ENCODE measurements at regions not wholly inside any gene's neighbourhood (a gene's known extent, or its start where the extent isn't known, plus 50 kb on each side); places are given as distances from the start of the nearest gene placed in this dataset.
"Not testable (repeated sequence)": the region's sequence is repeated elsewhere in the genome, so short reads cannot be mapped to it uniquely, and the experiment has no call there.

DNA sequence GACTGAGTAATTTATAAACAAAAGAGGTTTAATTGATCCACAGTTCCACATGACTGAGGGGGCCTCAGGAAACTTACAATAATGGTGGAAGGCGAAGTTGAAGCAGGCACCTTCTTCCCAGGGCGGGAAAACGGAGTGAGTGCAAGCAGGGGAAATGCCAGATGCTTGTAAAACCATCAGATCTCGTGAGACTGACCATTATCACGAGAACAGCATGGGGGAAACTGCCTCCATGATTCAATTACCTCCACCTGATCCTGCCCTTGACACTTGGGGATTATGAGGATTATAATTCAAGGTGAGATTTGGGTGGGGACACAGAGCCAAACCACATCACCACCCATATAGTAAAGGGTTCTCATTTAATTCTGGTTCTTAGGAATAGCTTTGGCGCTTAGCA is 219.5 kb upstream of the ATP5MC3 start:
- DNase-seq, result no peak

DNA sequence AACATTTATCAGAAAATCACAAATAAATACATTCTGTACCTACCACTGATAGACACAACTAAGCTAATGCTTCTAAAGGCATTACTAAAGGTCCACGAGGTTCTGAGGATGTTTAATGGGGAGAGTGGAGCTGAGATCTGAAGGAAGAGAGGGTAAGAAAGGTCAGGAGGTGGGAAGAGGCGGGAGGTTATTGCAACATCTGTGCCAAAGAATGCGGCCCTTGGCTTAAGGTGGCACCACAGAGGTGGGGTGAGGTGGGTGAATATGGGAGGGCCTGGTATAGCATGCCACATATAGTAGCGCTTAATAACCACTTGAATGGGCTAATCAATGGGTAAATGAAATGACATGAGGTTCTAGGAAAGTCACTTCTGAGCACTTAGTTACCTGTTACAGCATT is 217.8 kb upstream of the ATP5MC3 start:
- DNase-seq, result no peak

DNA sequence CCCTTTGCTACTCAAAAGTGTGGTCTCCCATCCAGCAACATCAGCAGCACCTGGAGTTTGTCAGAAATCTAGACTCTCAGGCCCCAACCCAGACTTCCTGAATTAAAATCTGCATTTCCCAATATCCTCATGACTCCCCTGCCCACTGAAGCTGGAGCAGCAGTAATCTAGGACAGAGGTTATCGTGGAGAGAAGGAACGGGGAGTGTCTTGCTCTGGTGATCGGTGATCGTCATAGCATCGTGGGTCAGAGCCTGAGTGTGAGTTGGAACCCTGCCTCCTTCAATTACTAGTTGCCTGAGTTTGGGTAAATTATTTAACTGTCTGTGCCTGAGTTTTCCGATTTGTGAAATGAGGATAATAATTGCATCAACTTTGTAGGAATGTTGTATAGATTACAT is 217.3 kb upstream of the ATP5MC3 start:
- no peak for DNase-seq

DNA sequence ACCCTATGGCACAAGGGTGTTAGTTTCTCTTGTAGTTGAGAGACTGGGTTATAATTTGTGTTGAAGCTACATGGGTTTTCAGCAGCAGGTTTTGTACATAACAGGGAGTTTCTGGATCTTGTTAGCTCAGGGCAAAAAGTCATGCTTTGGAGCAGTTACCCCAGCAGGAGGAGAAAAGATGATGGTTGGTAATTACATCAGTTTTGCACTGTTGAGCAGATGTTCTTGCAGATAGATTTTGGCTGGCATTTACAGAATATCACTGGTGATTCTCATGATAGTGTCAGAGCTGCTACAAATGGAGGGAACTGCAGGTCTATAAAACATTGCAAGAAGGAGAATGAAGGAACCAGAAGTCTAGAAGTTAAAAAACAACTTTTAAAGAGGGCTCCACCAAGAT is 215.2 kb upstream of the ATP5MC3 start:
- no peak for DNase-seq

DNA sequence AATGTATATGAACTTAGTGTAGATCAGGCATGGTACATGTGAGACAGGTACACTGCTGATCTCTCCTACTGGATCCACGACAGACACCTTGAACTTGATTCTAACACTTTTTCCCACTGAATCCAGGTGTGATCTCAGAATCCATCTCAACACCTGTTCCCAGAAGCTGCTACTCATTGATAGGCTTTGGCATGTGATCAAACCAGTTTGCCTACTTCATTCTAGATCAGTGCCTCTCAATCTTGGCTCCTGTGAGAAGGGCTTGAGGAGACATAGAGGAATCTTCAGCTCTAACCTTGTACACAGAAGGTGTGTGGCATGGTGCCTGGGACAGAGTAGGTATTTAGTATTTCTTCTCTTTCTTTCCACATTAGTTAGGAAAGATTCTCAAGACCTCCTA is 212.3 kb upstream of the ATP5MC3 start:
- no peak for DNase-seq

DNA sequence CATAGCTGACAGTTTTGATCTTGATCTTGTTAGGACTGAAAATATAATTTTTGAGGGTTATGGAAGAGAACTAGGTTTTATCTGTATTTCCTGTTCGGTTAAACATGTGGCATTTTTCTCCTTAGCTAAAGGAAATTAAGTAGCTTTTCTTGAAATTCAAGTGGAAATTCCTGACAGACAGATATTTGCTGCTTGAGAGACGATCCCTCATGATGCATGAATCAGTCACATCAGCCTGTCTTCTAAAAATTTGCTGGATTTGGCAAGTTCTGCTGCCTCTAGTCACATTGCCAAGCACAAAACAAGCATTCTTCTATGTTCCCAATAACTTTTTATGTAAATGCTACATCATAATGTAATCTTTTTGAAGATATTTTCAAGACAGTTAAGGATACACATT is 201.8 kb upstream of the ATP5MC3 start:
- DNase-seq, result no peak

DNA sequence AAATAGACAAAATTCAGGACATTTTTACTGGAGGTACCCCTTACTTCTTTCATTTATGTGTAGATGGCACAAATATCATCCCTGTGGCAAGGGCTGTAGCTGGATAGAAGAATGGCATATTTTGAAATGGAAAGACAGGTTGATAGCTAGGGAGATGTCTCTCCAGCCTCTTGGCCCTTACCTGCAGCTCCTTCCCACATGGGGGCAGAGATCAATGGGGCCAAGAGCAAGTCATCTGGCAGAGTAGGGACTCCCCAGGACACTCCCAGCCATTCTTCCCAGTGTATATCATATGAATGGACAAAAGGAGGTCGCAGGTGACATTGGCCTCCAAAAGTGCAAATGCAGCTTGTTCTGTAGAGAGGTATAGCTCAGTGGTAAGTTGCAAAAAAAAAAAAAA is 192.2 kb upstream of the ATP5MC3 start:
- DNase-seq, result no peak

DNA sequence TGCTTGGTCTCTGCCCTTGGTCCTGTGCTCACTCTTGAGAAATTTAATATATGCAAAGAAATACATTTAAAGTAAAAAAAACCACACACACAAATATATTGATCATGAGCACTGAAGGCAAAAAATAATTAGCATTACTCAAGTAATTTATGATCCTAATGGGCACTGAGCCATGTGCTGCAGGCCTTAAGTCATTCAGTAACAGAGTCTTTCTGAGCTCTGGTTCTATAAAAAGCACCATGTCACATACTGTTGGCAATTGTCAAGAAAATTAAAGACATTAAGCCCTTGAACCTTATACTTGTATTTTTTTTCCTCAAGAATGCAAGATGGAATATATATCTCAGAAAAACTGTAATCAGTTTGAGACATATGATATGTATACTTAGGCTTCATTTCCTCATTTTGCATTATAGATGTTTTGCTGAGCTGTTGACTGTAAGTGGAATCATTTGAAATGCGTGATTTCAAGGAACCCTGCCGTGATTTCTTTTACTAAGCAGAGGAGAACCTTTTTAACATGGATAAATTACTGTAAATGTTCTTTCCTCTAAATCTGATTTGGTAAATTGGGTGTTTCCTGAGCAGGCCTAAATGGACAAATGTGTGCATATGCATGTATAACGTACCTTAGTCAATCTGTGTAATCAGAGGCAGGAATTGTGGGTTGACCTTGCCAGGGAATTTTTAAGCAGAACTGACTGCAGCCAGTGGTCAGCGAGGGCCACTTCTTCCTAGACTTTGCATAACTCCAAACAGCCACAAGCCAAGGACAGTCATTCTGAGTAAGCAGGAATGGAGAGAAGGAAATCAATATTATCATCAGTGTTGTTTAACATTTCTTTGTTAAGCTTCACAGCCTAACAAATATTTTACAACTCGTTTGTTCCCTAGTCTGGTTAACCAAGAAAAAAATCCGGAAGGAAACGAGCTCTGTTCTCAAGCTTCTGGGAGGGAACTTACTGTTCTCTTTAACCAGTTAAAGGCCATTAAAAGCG is 191.5 kb upstream of the ATP5MC3 start:
- DNase-seq, result no peak

DNA sequence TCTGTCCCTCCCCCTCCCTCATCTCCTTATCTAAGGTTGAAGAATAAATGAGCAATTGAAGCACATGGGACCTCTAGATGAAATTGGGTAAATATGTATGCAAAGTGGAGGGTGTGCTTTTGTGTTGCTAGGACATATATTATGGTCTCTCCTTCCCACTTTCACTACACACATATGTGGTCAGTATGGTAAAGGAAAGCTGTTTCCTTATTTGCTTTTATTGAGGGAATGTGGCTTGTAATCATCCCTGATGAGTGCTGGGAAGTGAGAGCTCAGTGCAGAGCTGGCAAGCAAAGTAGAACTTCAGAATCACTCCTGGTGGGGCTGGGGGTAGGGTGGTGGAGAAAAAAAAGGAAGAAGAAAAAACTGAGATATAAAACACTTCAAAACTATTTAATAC is 189.9 kb upstream of the ATP5MC3 start:
- DNase-seq, result no peak

DNA sequence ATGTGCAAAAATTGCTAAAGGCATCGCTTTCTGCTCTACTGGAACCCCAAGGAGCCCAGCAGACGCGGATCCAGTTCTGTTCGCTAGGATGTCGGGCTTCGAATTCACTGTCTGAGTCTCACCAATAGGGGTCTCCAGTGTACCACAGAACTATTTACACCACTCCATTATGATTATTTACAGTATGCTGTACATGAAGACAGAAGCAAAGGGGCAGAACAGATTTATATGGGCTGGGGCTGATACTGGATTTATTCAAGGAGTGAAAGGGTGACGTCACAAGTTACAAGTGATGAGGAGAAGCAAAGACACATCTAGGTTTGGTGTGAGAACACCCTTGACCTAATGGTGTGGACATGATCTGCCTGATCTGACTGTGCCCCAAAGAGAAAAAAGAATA is 185.3 kb upstream of the ATP5MC3 start:
- DNase-seq, result peak; percentile 57

DNA sequence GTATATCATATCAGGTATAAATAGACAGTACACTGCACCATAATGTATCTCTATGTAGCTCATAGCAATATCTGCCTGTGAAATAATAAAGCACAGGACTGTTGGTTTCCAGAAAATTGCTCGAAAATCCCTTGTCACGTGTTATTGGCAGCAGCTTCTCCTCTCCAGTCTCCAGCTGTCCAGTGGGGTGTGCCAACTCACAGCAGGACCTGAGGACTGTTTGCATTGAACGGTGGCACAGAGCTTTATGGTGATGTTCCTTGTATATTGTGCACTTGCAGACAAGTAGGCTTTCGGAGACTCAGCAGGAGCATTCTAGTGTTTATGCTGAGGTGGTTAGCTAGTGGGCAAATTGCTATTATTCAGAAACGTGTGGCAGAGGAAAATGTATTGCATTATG is 182.2 kb upstream of the ATP5MC3 start:
- DNase-seq, result no peak

DNA sequence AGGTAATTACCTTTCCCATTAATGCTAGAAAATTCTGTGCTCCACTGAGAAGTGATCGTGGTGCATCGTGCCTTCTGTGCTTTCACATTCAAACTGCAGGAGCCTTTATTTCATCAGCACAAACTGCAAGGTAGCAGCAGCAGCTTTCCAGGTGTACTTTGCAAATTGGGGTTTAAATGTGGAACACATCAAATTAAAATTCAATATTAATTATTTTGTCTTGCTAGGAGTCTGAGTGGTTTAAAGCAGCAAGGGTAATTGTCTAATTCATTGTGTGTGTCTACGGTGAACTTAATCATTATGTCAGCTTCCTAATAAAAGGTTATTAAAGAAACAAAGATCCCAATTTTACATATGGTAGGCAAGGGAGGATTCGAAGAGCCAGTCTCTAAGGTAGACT is 180.8 kb upstream of the ATP5MC3 start:
- DNase-seq, result no peak

DNA sequence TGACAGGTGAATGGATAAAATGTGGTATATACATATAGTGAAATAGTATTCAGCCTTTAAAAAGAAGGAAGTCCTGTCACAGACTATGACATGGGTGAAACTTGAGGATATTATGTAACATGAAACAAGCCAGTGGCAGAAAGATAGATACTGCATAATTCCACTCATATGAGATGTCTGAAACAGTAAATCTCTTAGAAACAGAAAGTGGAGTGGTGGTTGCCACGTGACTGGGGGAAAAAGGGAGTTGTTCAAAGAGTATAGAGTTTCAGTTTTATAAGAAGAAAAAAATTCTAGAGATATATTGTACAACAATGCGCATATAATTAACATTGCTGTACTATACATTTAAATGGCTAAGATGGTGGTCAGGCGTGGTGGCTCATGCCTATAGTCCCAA is 178.2 kb upstream of the ATP5MC3 start:
- DNase-seq, result no peak

DNA sequence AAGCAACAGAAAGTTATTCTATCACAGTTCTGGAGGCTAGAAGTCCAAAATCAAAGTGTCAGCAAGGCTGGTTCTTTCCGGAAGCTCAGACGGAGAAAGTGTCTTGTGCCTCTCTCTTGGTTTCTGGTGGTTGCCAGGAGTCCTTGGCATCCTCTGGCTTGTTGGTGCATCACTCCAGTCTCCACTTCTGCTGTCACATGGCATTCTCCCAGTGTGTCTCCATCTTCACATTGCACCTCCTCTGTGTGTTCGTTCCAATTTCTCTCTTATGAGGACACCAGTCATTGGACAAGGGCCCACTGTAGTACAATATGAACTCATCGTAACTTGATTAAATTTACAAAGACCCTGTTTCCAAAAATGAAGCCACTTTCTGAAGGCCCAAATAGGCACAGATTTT is 175.4 kb upstream of the ATP5MC3 start:
- DNase-seq, result no peak

DNA sequence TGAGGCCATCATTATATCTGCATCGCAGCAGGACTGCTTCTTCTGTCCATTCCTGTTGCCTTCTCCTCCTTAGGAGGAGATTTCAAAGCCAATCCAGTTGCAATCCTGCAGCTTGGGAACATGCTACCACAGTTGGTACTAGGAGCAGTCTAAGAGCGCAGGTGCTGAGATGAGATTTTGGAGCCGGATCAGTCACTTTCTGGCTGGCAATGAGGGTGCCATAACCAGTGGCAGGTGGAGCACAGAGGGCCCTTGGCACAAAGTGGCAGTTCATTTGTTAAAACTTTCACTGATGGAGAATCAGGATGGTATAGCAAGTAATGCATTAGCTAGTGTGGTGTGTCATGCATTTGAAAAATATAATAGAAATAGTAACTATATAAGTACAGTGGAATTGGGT is 173.7 kb upstream of the ATP5MC3 start:
- DNase-seq, result no peak

DNA sequence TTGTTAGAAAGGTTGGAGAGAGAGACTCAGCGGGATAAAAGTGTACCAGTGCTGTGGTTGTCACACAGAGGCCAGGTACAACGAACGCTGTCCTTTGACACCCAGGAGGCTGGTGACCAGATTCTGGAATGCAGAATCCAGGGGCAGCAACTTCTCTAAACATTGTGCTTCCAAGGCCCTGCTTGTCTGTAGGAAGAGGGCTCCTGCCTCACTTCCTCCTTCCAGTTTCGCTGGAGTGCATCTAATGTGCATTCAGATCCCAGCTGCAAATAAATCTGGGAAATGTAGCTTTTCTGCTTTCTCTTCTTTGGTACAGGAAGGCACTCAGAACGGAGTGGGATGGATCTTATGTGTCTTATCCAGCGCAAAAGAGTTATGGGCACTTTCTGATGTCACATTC is 171.8 kb upstream of the ATP5MC3 start:
- no peak for DNase-seq

DNA sequence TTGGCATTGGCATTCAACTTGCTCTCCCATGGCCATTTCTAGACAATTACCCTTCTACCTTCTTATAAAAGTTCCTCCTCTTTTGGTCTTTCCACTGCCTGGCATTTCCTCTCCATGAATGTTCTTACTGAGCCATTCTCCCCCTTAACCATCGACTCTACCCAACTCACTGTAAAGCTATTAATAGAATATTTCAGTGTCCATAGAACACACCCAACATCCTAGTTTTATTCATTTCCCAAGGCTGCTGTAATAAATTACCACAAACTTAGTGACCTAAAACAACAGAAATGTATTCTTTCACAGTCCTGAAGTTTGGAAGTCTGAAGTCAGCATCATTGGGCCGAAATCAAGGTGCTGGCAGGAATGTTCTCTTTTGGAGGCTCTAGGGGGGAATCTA is 170.0 kb upstream of the ATP5MC3 start:
- no peak for DNase-seq

DNA sequence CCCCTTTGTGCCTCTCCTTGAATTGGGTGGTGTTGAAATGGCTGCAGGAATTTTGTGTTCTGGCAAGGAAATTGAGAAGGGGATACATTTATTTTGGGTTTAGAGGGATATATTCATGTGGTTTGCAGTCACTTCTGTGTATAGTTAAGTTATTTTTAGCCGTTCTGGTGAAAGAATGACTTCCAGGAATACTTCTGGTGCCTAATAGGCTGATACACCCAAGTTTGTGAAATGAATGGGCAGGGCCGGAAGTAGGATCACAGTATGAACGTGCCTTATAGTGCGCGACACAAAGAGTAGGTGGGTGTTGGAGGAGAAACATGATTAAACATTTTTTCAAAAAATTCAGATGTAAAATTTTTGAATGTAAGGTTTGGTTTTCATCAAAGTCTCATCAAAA is 168.6 kb upstream of the ATP5MC3 start:
- DNase-seq, result no peak

DNA sequence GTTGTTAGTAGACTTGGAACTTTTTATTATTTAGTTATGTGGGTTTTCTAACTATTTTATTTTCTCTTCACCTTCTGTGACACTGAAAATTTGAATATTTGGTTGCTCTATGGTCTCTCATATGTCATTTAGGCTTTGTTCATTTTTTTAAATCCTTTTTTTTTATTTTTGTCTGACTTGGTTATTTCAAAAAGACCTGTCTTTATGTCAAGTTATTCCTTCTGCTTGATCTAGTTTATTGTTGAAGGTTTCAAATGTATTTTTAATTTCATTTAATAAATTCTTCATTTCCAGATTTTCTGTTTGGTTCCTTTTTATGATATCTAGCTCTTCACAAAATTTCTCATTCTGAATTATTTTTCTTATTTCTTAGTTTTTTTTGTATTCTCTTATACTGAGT is 160.6 kb upstream of the ATP5MC3 start:
- DNase-seq, result no peak

DNA sequence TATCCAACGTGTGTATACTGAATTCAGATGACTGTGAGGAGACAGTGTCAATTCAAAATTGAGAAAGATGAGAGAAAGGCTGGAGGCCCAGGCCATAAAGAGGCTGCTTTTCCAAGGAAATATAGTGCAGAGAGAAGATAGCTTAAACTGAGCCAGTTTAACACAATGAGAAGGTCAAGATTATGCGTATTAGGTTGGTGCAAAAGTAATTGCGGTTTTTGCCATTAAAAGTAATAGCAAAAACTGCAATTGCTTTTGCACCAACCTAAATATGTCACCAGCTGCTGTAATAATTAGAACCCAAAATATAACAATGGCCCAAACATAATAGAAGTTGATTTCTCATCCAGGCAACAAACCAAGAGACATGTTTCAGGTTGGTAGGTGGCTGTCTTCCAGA is 148.7 kb upstream of the ATP5MC3 start:
- no peak for DNase-seq

DNA sequence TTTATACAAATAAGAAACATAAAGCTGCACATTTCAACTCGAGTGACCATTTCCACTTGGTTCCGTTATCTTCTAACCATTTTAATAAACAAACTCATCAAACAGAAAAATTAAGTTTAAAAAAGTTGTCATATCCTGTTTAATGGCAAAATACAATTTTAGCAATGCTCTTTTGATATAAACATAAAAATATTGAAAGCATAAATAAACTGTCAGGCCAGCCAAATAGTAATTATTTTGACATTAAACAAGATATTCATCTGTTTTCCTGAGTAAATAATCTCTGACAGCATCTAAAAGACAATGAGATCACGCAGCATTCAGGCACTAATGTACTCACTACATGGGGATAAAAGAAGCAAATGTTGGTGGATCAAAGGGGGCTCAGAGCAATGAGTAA is 145.3 kb upstream of the ATP5MC3 start:
- no peak for DNase-seq

DNA sequence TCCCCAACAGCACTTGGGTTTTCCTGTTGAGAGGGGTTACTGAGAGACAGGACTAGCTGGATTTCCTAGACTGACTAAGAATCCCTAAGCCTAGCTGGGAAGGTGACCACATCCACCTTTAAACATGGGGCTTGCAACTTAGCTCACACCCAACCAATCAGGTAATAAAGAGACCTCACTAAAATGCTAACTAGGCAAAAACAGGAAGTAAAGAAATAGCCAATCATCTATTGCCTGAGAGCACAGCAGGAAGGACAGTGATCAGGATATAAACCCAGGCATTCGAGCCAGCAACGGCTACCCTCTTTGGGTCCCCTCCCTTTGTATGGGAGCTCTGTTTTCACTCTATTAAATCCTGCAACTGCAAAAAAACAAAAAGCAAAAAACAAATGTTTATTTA is 144.7 kb upstream of the ATP5MC3 start:
- DNase-seq, result not testable (repeated sequence)

DNA sequence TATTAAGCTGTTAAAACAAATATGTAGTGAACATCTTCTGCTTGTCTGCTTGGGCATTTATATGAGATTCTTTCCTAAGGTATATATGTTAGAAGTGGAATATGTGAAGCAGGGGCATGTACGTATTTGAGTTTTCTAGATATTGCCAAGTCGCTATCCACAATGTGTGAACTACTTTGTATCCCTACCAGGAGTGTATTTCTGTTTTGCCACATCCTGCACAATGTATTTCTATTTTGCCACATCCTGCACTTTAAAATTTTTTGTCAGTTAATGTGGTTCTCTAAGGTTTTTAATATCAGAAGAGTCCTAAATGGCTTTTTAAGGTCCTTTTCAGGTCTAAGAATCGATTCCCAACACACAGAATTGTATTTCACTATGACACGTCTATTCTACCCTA is 141.7 kb upstream of the ATP5MC3 start:
- no peak for DNase-seq

DNA sequence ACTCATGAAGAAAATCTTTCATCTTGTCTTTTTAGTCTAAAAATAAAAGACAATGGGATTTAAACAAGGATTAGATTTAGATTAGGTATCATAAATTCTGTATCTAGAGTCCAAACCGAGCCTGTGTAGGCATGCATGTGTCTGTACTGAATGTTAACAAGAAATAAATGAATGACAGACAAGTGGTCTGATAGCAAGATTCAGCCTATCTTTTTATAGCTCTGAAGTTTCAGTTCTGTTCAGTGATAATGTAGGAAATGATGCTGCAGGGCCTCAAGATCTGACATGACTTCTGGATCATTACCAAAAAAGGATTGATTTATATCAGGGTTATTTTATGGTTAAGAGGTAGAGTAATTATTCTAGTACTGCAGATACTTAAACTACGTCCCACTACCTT is 137.0 kb upstream of the ATP5MC3 start:
- no peak for DNase-seq

DNA sequence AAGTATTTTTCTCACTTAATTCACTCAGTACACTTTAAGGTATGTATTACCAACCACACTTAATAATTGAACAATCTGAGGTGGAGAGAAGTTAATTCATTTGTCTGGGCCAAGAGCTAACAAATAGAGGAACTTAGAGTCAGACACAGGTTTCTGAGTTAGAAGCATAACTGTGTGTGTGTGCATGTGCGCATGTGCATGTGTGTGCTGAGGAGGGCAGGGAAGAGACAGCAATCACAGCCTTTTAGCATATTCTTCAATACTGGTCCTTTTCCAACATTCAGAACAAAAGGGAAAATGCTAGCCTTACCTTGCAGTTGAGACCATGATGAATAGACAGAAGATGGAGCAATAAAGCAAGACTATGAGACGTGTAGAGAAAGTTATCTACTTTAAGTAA is 136.2 kb upstream of the ATP5MC3 start:
- no peak for DNase-seq
